ENCODE measurements at regions not wholly inside any gene's neighbourhood (a gene's known extent, or its start where the extent isn't known, plus 50 kb on each side); places are given as distances from the start of the nearest gene placed in this dataset.

DNA sequence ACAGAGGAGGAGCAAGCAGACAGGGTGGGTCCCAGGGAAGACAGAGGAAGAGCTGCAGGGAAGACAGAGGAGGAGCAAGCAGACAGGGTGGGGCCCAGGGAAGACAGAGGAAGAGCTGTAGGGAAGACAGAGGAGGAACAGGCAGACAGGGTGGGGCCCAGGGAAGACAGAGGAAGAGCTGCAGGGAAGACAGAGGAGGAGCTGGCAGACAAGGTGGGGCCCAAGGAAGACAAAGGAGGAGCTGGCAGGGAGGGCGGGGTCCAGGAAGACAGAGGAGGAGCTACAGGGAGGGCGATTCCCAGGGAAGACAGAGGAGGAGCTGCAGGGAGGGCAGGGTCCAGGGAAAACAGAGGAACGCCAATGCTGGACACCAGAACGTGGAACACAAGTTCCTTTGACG is 66.5 kb downstream of the PLXNA1 start:
- no peak for DNase-seq

DNA sequence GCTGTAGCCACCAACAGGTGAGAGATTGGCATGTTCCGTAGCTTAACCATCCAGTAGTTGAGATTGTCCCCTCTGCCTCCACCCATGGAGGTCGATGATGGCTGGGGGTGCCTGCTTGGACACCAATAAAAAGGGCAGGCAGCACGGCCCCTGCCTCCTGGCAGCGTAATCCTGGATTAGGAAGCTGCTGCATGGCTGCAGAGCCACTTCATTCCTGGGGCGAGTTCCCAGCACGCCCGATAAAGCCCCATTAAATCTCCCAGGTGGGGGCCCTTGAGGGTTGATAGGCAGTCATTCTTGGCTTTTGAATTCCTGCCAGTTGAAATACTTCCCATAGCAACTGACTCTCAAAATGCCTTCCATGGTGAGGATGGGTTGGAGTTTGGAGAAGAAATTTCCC is 67.8 kb downstream of the PLXNA1 start:
- no peak for DNase-seq

GRCh38 chr3:127052121-127052561 is 69.2 kb downstream of the PLXNA1 start:
- no peak for DNase-seq

GRCh38 chr3:127053026-127053425 is 70.1 kb downstream of the PLXNA1 start:
- DNase-seq, result no peak

DNA sequence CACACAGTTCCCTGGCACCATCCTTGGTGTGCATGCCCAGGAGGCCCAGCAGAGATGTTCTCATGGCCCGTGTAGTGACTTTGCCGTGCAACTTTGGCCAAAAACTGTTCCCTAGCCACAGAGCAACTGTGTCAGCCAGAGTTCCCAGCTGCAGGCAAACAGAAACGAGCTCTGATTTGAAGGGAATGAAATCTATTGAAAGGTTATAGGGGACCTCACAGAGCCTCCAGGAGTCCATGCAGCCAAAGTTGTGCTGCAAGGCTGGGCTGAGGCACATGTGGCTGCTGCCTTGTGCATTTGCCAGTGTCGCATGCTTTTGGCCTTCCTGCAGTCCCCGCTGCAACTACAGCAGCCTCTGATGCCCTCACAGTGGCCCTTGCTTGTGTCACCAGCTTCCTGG is 70.5 kb downstream of the PLXNA1 start:
- DNase-seq, result no peak

GRCh38 chr3:127053979-127054378 is 71.1 kb downstream of the PLXNA1 start:
- no peak for DNase-seq

- no peak for DNase-seq
Observed at GRCh38 chr3:127056281-127056680, 73.4 kb downstream of the PLXNA1 start.

GRCh38 chr3:127056976-127057375 is 74.1 kb downstream of the PLXNA1 start:
- DNase-seq, result no peak

DNA sequence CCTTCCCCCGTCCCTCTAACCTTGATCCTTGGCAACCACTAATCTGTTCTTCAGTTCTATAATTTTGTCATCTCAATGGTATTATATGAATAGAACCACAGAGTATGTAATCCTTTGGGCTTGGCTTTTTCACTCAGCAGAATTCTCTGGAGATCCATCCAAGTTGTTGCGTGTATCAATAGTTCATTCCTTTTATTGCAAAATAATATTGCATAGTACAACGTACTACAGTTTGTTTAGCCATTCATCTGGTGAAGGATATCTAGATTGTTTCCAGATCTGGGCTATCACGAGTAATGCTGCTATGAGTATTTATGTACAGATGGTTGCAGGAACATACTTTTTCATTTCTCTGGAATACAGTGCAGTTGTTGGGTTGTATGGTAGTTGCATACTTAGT is 76.2 kb downstream of the PLXNA1 start:
- no peak for DNase-seq

GRCh38 chr3:127061641-127062040 is 78.7 kb downstream of the PLXNA1 start:
- DNase-seq, result no peak

GRCh38 chr3:127062926-127063325 is 80.0 kb downstream of the PLXNA1 start:
- DNase-seq, result no peak

DNA sequence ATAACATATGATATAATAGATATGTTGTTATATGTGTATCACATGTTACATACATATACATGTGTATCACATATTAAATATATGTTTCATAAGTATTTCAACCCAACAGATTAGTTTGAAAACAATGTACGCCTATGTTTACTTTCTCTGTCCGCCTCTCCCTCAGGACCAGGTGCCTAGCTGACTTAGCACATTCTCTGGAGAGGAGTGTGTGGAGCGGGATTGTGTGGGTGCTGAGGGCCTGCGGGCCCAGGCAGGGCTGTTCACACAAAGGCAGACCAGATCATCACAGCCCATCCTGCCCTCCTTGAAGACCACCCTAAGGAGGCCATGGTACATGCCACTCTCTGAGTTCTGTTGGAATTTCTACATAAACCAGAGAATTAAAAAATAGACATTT is 81.0 kb downstream of the PLXNA1 start:
- no peak for DNase-seq

DNA sequence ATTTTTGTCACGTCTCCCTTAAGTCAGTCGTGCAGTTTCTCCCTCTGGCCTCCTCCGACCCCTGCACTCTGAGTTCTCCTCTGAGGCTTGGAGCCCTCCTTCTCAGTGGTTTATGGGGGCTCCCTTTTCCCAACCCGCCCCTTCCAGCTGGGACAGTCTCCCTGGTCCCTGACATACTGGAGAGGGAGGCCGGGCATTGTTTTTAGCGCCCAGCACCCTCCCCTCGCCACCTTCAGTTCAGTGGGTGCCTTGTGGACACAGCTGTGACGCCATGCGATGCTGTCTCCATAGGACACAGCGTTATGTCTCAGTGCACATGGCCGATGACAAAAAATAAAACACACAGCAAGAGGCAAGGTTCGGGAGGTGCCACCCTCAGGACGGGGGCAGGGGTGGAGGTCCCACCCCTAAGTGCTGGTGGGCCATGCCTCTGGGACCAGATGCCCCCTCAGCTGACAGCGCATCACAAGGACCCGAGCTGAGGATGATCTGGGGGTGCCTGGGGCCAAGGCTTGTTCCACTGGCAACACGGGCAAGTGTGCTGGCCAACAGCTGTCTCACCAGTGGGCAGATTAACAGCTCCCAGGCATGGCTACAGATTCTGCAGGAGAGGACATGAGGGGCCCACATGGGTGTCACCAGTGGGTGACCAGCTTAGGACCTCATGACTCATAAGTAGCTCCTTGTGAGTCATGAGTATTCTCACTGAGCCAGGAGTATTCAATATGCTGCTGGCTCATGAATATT is 81.6 kb downstream of the PLXNA1 start:
- DNase-seq, result no peak

GRCh38 chr3:127065138-127065427 is 82.2 kb downstream of the PLXNA1 start:
- DNase-seq, result no peak

GRCh38 chr3:127065561-127066290 is 82.8 kb downstream of the PLXNA1 start:
- no peak for DNase-seq

- DNase-seq, result no peak
Observed at GRCh38 chr3:127066635-127067034, 83.7 kb downstream of the PLXNA1 start.

GRCh38 chr3:127067116-127067910 is 84.4 kb downstream of the PLXNA1 start:
- DNase-seq, result no peak

DNA sequence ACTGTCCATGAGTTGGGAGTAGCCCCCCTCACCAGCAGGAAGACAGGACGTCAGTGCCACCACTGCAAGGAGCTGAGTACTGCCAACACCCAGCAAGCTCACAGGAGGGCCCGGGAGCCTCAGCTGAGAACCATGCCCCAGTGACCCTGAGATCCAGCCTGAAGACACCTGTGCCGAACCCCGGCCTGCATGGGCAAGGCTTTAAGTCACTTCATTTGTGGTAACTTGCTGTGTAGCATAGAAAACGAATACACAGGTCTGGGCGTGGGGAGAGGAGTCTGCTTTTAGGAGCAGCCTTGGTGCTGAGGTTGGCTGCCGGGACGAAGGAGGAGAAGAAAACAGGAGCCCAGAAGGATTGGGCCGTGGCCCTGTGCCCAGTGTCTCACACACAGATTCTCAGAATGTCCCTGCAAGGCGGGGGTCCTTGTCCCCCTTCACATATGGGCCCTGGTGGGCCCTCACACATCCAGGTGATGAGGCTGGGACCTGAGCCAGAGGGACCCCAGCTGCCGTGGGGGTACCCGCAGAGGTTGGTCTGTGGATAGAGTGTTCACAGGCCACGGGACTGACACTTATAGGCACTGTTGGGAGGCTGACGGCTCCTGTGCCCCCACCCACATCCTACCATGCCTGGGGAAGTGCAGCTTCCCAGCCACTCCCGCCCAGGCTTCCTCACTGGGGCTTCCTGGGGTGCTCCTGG is 85.3 kb downstream of the PLXNA1 start:
- no peak for DNase-seq

- no peak for DNase-seq
Observed at GRCh38 chr3:127068871-127069270, 86.0 kb downstream of the PLXNA1 start.

GRCh38 chr3:127069814-127070440 is 87.0 kb downstream of the PLXNA1 start:
- no peak for DNase-seq

GRCh38 chr3:127070776-127071175 is 87.9 kb downstream of the PLXNA1 start:
- DNase-seq, result no peak

DNA sequence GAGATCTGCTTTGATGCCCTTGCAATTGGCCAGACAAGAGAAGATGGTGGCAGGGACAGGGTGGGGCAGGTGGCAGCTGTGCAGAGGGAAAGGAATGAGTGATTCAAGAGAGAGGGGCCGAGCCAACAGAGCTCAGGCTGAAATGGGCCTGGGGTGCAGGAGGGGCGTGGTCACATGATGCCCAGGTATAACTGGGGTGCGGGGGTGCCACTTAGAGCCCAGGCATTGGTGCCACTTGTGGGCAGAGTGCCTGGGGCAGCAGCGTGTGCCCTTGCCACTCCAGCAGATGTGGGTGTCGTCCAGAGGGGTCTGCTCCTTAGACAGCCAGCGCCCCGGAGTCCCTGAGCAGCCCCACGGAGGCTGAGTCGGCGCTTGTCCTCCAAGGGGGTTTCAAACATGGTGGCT is 88.7 kb downstream of the PLXNA1 start:
- no peak for DNase-seq

All from NCI-H446 (cell line).